ENCODE measurements at regions not wholly inside any gene's neighbourhood (a gene's known extent, or its start where the extent isn't known, plus 50 kb on each side); places are given as distances from the start of the nearest gene placed in this dataset.

GRCh38 chr5:108472237-108472636 lies 90.3 kb upstream of the FBXL17 start:
- DNase-seq (ENCODE audit: low spot score) (no peak), ATAC-seq (no peak)
- no peak overlapping the region for H3K4me3 ChIP-seq
- no peak overlapping the region for H3K27ac ChIP-seq (ENCODE audit: low read depth)
- no peaks in the 10 kb centered on the region for H3K4me1 Mint-ChIP-seq
- no peak overlapping the region for H3K27ac Mint-ChIP-seq
- no peak overlapping the region for H2AFZ ChIP-seq
- no peaks in the 10 kb centered on the region for H3K9me3 Mint-ChIP-seq
- H3F3A ChIP-seq (replicated peaks; ENCODE audit: low read depth), result no peaks in the 10 kb centered on the region
- H3K9me2 ChIP-seq (ENCODE audit: insufficient read depth), result peaks cover 7% of the 10 kb centered on the region
- no peak overlapping the region for H3K4me2 ChIP-seq
- peaks cover 4% of the 10 kb centered on the region for H3K27me3 Mint-ChIP-seq (ENCODE audit: insufficient read depth, low read depth, poor library complexity)
- no peak for TF ChIP-seq CTCF (conservative IDR thresholded peaks at IDR 0.05; ENCODE audit: low read depth in 2 of 2)
- H3K36me3 ChIP-seq (ENCODE audit: insufficient read depth), result no peaks in the 10 kb centered on the region
- H3K27me3 ChIP-seq (ENCODE audit: insufficient read depth), result no peaks in the 10 kb centered on the region
- no peaks in the 10 kb centered on the region for H3K4me1 ChIP-seq (ENCODE audit: insufficient read depth)
- H3K79me2 ChIP-seq (replicated peaks; ENCODE audit: insufficient read depth), result no peaks in the 10 kb centered on the region
- H4K20me1 ChIP-seq (replicated peaks; ENCODE audit: insufficient read depth), result no peaks in the 10 kb centered on the region
- H3K36me3 Mint-ChIP-seq (ENCODE audit: low read depth), result no peaks in the 10 kb centered on the region
- H3K4me3 Mint-ChIP-seq, result no peak overlapping the region

- H3K27me3 ChIP-seq (ENCODE audit: insufficient read depth), result no peaks in the 10 kb centered on the region
- H3K27me3 Mint-ChIP-seq (ENCODE audit: insufficient read depth, low read depth, poor library complexity), result peaks cover 4% of the 10 kb centered on the region
- H3K4me3 ChIP-seq, result no peak overlapping the region
- H3K4me1 Mint-ChIP-seq, result no peaks in the 10 kb centered on the region
- no peaks in the 10 kb centered on the region for H4K20me1 ChIP-seq (replicated peaks; ENCODE audit: insufficient read depth)
- H3F3A ChIP-seq (replicated peaks; ENCODE audit: low read depth), result no peaks in the 10 kb centered on the region
- no peaks in the 10 kb centered on the region for H3K4me1 ChIP-seq (ENCODE audit: insufficient read depth)
- peaks cover 7% of the 10 kb centered on the region for H3K9me2 ChIP-seq (ENCODE audit: insufficient read depth)
- no peak overlapping the region for H2AFZ ChIP-seq
- H3K36me3 Mint-ChIP-seq (ENCODE audit: low read depth), result no peaks in the 10 kb centered on the region
- no peak for DNase-seq (ENCODE audit: low spot score)
- TF ChIP-seq CTCF (conservative IDR thresholded peaks at IDR 0.05; ENCODE audit: low read depth in 2 of 2) (no peak), STAT1 (IDR thresholded peaks at IDR 0.05; ENCODE audit: unreplicated experiment) (no peak), EZH2phosphoT487 (IDR thresholded peaks at IDR 0.05; ENCODE audit: unreplicated experiment) (no peak), POLR2AphosphoS5 (IDR thresholded peaks at IDR 0.05; ENCODE audit: low read depth) (no peak), JUNB (IDR thresholded peaks at IDR 0.05; ENCODE audit: unreplicated experiment) (no peak), REST (IDR thresholded peaks at IDR 0.05; ENCODE audit: unreplicated experiment) (no peak), ETS1 (IDR thresholded peaks at IDR 0.05) (no peak), ZNF114 (CRISPR knock-in tag; IDR thresholded peaks at IDR 0.05) (no peak)
- H3K4me2 ChIP-seq, result no peak overlapping the region
- H3K27ac ChIP-seq (ENCODE audit: low read depth), result no peak overlapping the region
- no peak overlapping the region for H3K27ac Mint-ChIP-seq
- H3K4me3 Mint-ChIP-seq, result no peak overlapping the region
- no peaks in the 10 kb centered on the region for H3K36me3 ChIP-seq (ENCODE audit: insufficient read depth)
- H3K9me3 Mint-ChIP-seq, result no peaks in the 10 kb centered on the region
- no peak for ATAC-seq
- no peaks in the 10 kb centered on the region for H3K79me2 ChIP-seq (replicated peaks; ENCODE audit: insufficient read depth)
Measured at GRCh38 chr5:108467563-108467962, 85.7 kb upstream of the FBXL17 start.

All from GM23338 (cell line).